ENCODE measurements at regions not wholly inside any gene's neighbourhood (a gene's known extent, or its start where the extent isn't known, plus 50 kb on each side); places are given as distances from the start of the nearest gene placed in this dataset.

- no peak for DNase-seq
Measured at GRCh38 chr2:234304950-234305349, 191.9 kb downstream of the ARL4C start.

GRCh38 chr2:234302664-234302991, 194.3 kb downstream of the ARL4C start:
- no peak for DNase-seq

- no peak for DNase-seq
Measured at GRCh38 chr2:234300932-234301823, 195.7 kb downstream of the ARL4C start.

GRCh38 chr2:234300391-234300925, 196.4 kb downstream of the ARL4C start:
- DNase-seq: no peak

GRCh38 chr2:234298918-234299317, 198.0 kb downstream of the ARL4C start:
- DNase-seq: no peak

GRCh38 chr2:234296991-234297390, 199.9 kb downstream of the ARL4C start:
- DNase-seq: no peak

- no peak for DNase-seq
Measured at GRCh38 chr2:234293973-234294372, 202.9 kb downstream of the ARL4C start.

GRCh38 chr2:234292962-234293243, 204.0 kb downstream of the ARL4C start:
- DNase-seq: no peak

- DNase-seq: peak; percentile 69
Measured at GRCh38 chr2:234292205-234292961, 204.5 kb downstream of the ARL4C start.

- no peak for DNase-seq
Measured at GRCh38 chr2:234291765-234292204, 205.1 kb downstream of the ARL4C start.

- DNase-seq: peak; percentile 84
Measured at GRCh38 chr2:234290671-234291070, 206.2 kb downstream of the ARL4C start.

GRCh38 chr2:234289834-234290590, 206.9 kb downstream of the ARL4C start:
- DNase-seq: peak; percentile 63

- DNase-seq: peak; percentile 70
Measured at GRCh38 chr2:234288974-234289455, 207.9 kb downstream of the ARL4C start.

- no peak for DNase-seq
Measured at GRCh38 chr2:234287650-234288049, 209.2 kb downstream of the ARL4C start.

- no peak for DNase-seq
Measured at GRCh38 chr2:234286956-234287355, 209.9 kb downstream of the ARL4C start.

GRCh38 chr2:234286118-234286598, 210.7 kb downstream of the ARL4C start:
- DNase-seq: peak; percentile 48

GRCh38 chr2:234285541-234285940, 211.3 kb downstream of the ARL4C start:
- DNase-seq: no peak

- DNase-seq: no peak
Measured at GRCh38 chr2:234279637-234280036, 217.2 kb downstream of the ARL4C start.

GRCh38 chr2:234278556-234279255, 218.2 kb downstream of the ARL4C start:
- no peak for DNase-seq

GRCh38 chr2:234275515-234275914, 221.4 kb downstream of the ARL4C start:
- DNase-seq: no peak

GRCh38 chr2:234273887-234274584, 222.8 kb downstream of the ARL4C start:
- peak; percentile 39 for DNase-seq

Measured in stimulated activated CD4-positive, alpha-beta T cell treated with anti-CD3 and anti-CD28 coated beads, Interleukin-1b, Interleukin-23, amount 100 ng/mL, for 48 hours (primary cell).